ENCODE measurements at regions not wholly inside any gene's neighbourhood (a gene's known extent, or its start where the extent isn't known, plus 50 kb on each side); places are given as distances from the start of the nearest gene placed in this dataset.

DNA sequence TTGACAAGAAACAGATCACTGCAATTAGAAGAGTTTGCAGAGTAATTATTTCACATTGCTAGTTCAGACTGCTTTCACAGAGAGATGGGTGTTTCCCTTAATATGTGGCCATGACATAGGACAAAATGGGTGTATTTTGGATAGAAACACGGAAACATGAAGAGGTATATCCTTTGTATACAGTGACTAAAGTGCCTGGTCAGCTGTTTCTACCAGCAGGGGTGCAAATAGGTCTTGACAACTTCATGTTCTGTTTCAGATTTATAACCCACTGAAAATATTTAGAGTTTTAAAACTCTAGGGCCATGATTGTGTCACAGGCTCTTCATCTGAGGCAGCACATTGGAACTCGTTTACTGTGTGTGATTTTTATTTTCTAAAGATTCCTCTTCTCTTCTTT, 357.1 kb upstream of the TNP1 start:
- Mint-ChIP-seq H3K4me3 (no peak overlapping the region), H3K27ac (no peak overlapping the region), H3K4me1 (peaks cover 51% of the 10 kb centered on the region), H3K27me3 (ENCODE audit: low read depth, poor library complexity) (peaks cover 12% of the 10 kb centered on the region), H3K36me3 (ENCODE audit: low read depth) (no peaks in the 10 kb centered on the region), H3K9me3 (no peaks in the 10 kb centered on the region)
- no peak for DNase-seq
- TF ChIP-seq, protein P1, sequence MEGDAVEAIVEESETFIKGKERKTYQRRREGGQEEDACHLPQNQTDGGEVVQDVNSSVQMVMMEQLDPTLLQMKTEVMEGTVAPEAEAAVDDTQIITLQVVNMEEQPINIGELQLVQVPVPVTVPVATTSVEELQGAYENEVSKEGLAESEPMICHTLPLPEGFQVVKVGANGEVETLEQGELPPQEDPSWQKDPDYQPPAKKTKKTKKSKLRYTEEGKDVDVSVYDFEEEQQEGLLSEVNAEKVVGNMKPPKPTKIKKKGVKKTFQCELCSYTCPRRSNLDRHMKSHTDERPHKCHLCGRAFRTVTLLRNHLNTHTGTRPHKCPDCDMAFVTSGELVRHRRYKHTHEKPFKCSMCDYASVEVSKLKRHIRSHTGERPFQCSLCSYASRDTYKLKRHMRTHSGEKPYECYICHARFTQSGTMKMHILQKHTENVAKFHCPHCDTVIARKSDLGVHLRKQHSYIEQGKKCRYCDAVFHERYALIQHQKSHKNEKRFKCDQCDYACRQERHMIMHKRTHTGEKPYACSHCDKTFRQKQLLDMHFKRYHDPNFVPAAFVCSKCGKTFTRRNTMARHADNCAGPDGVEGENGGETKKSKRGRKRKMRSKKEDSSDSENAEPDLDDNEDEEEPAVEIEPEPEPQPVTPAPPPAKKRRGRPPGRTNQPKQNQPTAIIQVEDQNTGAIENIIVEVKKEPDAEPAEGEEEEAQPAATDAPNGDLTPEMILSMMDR (IDR thresholded peaks at IDR 0.05), result no peak

DNA sequence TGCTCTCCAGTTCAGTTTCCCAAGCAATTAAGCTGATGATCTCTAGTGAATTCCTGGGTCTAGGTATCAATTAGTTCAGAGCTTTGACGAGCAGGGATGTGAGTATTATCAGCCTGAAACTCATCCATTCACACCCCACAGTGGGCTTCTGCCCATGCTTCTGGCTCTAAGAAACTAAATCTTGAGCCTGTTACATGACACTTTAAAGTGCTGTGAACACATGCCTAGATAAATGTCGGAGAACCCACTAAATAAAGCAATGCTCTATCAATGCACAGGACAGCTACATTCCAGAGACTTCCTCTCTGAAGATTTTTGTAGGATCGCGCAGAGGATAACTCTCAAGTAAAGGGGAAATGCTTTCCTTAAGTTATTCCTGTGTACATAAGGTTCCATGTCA, 356.5 kb upstream of the TNP1 start:
- DNase-seq, result no peak
- Mint-ChIP-seq H3K4me1 (peaks cover 51% of the 10 kb centered on the region), H3K27me3 (ENCODE audit: low read depth, poor library complexity) (peaks cover 15% of the 10 kb centered on the region), H3K9me3 (no peaks in the 10 kb centered on the region), H3K36me3 (ENCODE audit: low read depth) (no peaks in the 10 kb centered on the region), H3K27ac (peak overlapping the region; percentile 77), H3K4me3 (no peak overlapping the region)
- TF ChIP-seq, protein P1 (IDR thresholded peaks at IDR 0.05), result no peak

- peak; percentile 22 for DNase-seq
- TF ChIP-seq, protein P1 (IDR thresholded peaks at IDR 0.05), result no peak
- H3K4me3 Mint-ChIP-seq, result peak overlapping the region; percentile 17
- H3K27ac Mint-ChIP-seq, result peak overlapping the region; percentile 77
- no peaks in the 10 kb centered on the region for H3K36me3 Mint-ChIP-seq (ENCODE audit: low read depth)
- peaks cover 51% of the 10 kb centered on the region for H3K4me1 Mint-ChIP-seq
- peaks cover 15% of the 10 kb centered on the region for H3K27me3 Mint-ChIP-seq (ENCODE audit: low read depth, poor library complexity)
- H3K9me3 Mint-ChIP-seq, result no peaks in the 10 kb centered on the region
Observed at GRCh38 chr2:217215877-217216276, 356.0 kb upstream of the TNP1 start.

- Mint-ChIP-seq H3K9me3 (peaks cover 12% of the 10 kb centered on the region), H3K4me3 (no peak overlapping the region), H3K27ac (no peak overlapping the region), H3K36me3 (ENCODE audit: low read depth) (peaks cover 6% of the 10 kb centered on the region), H3K27me3 (ENCODE audit: low read depth, poor library complexity) (peaks cover 13% of the 10 kb centered on the region), H3K4me1 (peaks cover 28% of the 10 kb centered on the region)
- no peak for DNase-seq
- TF ChIP-seq, protein P1 (IDR thresholded peaks at IDR 0.05), result no peak
Observed at GRCh38 chr2:217208867-217209266, 349.0 kb upstream of the TNP1 start.

GRCh38 chr2:217207699-217208010, 347.8 kb upstream of the TNP1 start:
- H3K27ac Mint-ChIP-seq, result no peak overlapping the region
- no peak overlapping the region for H3K4me3 Mint-ChIP-seq
- peaks cover 18% of the 10 kb centered on the region for H3K36me3 Mint-ChIP-seq (ENCODE audit: low read depth)
- H3K27me3 Mint-ChIP-seq (ENCODE audit: low read depth, poor library complexity), result peaks cover 13% of the 10 kb centered on the region
- peaks cover 23% of the 10 kb centered on the region for H3K4me1 Mint-ChIP-seq
- peaks cover 25% of the 10 kb centered on the region for H3K9me3 Mint-ChIP-seq
- TF ChIP-seq, protein P1 (IDR thresholded peaks at IDR 0.05), result no peak
- DNase-seq, result no peak

DNA sequence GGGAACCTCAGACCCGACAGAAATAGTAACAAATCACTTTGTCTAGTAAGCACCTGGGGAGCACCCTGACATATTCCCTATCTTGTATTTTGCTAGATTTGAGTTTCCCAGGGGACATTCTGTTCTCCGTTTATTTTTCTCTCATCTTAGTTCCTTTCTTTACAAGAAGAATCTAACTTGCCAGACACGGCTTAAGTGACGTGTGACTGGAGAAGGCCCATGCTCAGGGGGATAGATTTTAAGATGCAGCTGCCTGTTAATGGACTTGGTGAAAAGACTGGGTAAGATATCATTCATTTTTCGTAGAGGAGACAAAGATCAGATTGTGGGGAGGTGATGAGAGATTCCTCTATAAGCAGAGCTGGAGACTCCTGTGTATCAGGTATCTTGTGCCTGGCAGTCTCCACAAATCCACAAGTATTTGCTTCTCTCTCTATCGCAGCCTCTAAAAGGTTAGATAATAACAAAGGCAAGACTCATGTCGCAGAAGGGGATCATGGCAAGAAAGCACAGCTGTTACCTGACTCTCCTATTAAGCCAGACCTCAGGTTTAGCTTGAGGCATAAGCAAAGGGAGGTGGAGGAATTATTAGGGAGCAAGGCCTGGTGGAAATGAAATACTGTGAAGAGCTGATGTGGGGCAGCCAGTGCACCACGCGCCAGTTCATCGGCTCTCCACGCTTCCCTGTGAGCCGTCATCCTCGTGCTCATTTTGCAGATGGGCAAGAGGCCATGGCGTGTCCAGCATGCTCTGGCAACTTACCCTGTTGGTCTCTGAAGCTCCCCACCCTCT, 347.2 kb upstream of the TNP1 start:
- H3K27me3 Mint-ChIP-seq (ENCODE audit: low read depth, poor library complexity), result peaks cover 13% of the 10 kb centered on the region
- no peak for DNase-seq
- peaks cover 19% of the 10 kb centered on the region for H3K36me3 Mint-ChIP-seq (ENCODE audit: low read depth)
- peaks cover 26% of the 10 kb centered on the region for H3K9me3 Mint-ChIP-seq
- peak overlapping the region; percentile 24 for H3K4me3 Mint-ChIP-seq
- TF ChIP-seq, protein P1 (IDR thresholded peaks at IDR 0.05), result no peak
- peaks cover 23% of the 10 kb centered on the region for H3K4me1 Mint-ChIP-seq
- peak overlapping the region; percentile 44 for H3K27ac Mint-ChIP-seq

Measured in nephron progenitor cell (in vitro differentiated cells).